ENCODE measurements at regions not wholly inside any gene's neighbourhood (a gene's known extent, or its start where the extent isn't known, plus 50 kb on each side); places are given as distances from the start of the nearest gene placed in this dataset.

- Histone ChIP-seq H3K4me1 (ENCODE audit: control insufficient read depth, extremely low read depth, insufficient read depth, low read length) (peaks cover 7% of the 10 kb centered on the region), H3K27ac (ENCODE audit: control insufficient read depth, insufficient read depth, low read length) (no peak overlapping the region), H3K27me3 (ENCODE audit: control insufficient read depth, extremely low read depth, insufficient read depth, low read length) (no peaks in the 10 kb centered on the region), H3K9ac (ENCODE audit: control insufficient read depth, extremely low read depth, insufficient read depth, low read length) (no peak overlapping the region), H3K4me3 (ENCODE audit: control insufficient read depth in 2 of 3, extremely low read depth in 1 of 3, insufficient read depth in 2 of 3, low read depth in 1 of 3, low read length in 3 of 3) (no peak overlapping the region), H4K20me1 (ENCODE audit: control insufficient read depth, extremely low read depth, insufficient read depth, low read length) (no peaks in the 10 kb centered on the region), H3K9me1 (ENCODE audit: control insufficient read depth, extremely low read depth, insufficient read depth, low read length) (no peaks in the 10 kb centered on the region), H3K79me2 (ENCODE audit: control insufficient read depth, insufficient read depth, low read length) (no peaks in the 10 kb centered on the region), H3K4me2 (ENCODE audit: control insufficient read depth, extremely low read depth, insufficient read depth, low read depth, low read length) (peak overlapping the region; percentile 23), H3K9me3 (ENCODE audit: control insufficient read depth, low read depth, low read length) (no peaks in the 10 kb centered on the region), H2AFZ (ENCODE audit: control insufficient read depth, low read length) (no peak overlapping the region), H3K36me3 (ENCODE audit: control insufficient read depth in 2 of 2, extremely low read depth in 1 of 2, insufficient read depth in 2 of 2, low read length in 2 of 2) (peaks cover 0 to 3% of the 10 kb centered on the region in 2 experiments)
- TF ChIP-seq, protein P1, sequence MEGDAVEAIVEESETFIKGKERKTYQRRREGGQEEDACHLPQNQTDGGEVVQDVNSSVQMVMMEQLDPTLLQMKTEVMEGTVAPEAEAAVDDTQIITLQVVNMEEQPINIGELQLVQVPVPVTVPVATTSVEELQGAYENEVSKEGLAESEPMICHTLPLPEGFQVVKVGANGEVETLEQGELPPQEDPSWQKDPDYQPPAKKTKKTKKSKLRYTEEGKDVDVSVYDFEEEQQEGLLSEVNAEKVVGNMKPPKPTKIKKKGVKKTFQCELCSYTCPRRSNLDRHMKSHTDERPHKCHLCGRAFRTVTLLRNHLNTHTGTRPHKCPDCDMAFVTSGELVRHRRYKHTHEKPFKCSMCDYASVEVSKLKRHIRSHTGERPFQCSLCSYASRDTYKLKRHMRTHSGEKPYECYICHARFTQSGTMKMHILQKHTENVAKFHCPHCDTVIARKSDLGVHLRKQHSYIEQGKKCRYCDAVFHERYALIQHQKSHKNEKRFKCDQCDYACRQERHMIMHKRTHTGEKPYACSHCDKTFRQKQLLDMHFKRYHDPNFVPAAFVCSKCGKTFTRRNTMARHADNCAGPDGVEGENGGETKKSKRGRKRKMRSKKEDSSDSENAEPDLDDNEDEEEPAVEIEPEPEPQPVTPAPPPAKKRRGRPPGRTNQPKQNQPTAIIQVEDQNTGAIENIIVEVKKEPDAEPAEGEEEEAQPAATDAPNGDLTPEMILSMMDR (optimal IDR thresholded peaks at IDR 0.05 in 1 of 3, IDR thresholded peaks at IDR 0.05 in 1 of 3, conservative IDR thresholded peaks at IDR 0.05 in 1 of 3; ENCODE audit: extremely low read depth in 1 of 3, insufficient read depth in 2 of 3, low read length in 3 of 3): no peak
- no peak for TF ChIP-seq EZH2 (IDR thresholded peaks at IDR 0.05; ENCODE audit: low read length)
- dilution Hi-C loops (cut with MboI; ENCODE audit: extremely low pct_ligation_motif_present, low sequenced_read_pairs): no loop called here
- DNase-seq (ENCODE audit: low read depth, low spot score) (no peak), FAIRE-seq (no peak)
Observed at GRCh38 chr3:44047796-44048195, 193.9 kb upstream of the TOPAZ1 start.

DNA sequence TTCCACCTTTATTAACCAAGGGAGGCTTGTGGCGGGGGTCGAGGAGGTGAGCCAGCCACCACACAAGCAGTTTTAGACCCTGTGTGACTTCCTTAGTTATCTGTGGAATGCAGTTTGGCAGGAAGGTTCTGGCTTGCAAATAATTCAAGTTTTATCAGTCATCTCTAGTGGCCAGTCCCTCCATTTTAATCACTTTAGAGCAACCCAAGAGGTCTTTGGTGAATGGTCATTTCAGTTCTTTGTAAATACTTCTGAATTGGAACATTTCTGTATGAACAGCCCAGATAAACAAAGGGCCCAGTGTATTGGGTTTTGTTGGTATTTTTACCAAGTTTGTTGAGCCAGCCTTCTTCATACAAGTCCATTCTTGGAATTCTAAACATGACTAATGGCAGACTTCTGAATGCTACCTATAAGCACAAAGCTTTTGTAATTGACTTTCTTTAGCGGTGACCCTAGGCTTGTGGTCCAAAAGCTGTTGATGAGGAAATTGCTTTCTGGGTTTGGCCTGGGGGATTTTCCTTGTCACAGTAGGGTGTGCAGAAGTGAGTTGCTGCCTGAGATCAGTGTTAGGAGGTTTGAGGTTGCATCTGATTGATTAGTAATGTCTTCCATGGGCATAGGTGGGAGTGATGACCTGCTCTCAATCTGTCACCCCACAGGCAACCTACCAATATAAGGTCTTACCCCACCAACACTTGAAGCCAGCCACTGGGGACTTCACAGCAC is 193.3 kb upstream of the TOPAZ1 start:
- DNase-seq (ENCODE audit: low read depth, low spot score) (no peak), FAIRE-seq (no peak)

More for the DNA sequence above, 193.3 kb upstream of the TOPAZ1 start:
- Histone ChIP-seq H3K9ac (ENCODE audit: control insufficient read depth, extremely low read depth, insufficient read depth, low read length) (no peak overlapping the region), H3K4me1 (ENCODE audit: control insufficient read depth, extremely low read depth, insufficient read depth, low read length) (peaks cover 7% of the 10 kb centered on the region), H3K4me3 (ENCODE audit: control insufficient read depth in 2 of 3, extremely low read depth in 1 of 3, insufficient read depth in 2 of 3, low read depth in 1 of 3, low read length in 3 of 3) (no peak overlapping the region), H3K27ac (ENCODE audit: control insufficient read depth, insufficient read depth, low read length) (no peak overlapping the region), H2AFZ (ENCODE audit: control insufficient read depth, low read length) (no peak overlapping the region), H3K79me2 (ENCODE audit: control insufficient read depth, insufficient read depth, low read length) (no peaks in the 10 kb centered on the region), H3K9me1 (ENCODE audit: control insufficient read depth, extremely low read depth, insufficient read depth, low read length) (no peaks in the 10 kb centered on the region), H3K9me3 (ENCODE audit: control insufficient read depth, low read depth, low read length) (no peaks in the 10 kb centered on the region), H3K36me3 (ENCODE audit: control insufficient read depth in 2 of 2, extremely low read depth in 1 of 2, insufficient read depth in 2 of 2, low read length in 2 of 2) (peaks cover 0 to 3% of the 10 kb centered on the region in 2 experiments), H4K20me1 (ENCODE audit: control insufficient read depth, extremely low read depth, insufficient read depth, low read length) (no peaks in the 10 kb centered on the region), H3K4me2 (ENCODE audit: control insufficient read depth, extremely low read depth, insufficient read depth, low read depth, low read length) (peak overlapping the region; percentile 23), H3K27me3 (ENCODE audit: control insufficient read depth, extremely low read depth, insufficient read depth, low read length) (no peaks in the 10 kb centered on the region)
- dilution Hi-C loops (cut with MboI; ENCODE audit: extremely low pct_ligation_motif_present, low sequenced_read_pairs): no loop called here
- TF ChIP-seq, protein P1 (optimal IDR thresholded peaks at IDR 0.05 in 1 of 3, IDR thresholded peaks at IDR 0.05 in 1 of 3, conservative IDR thresholded peaks at IDR 0.05 in 1 of 3; ENCODE audit: extremely low read depth in 1 of 3, insufficient read depth in 2 of 3, low read length in 3 of 3): no peak
- TF ChIP-seq EZH2 (IDR thresholded peaks at IDR 0.05; ENCODE audit: low read length): no peak

Measured in keratinocyte (primary cell).